Loucy (cell line): ENCODE measurements at regions not wholly inside any gene's neighbourhood (a gene's known extent, or its start where the extent isn't known, plus 50 kb on each side); places are given as distances from the start of the nearest gene placed in this dataset.
"Not testable (repeated sequence)": the region's sequence is repeated elsewhere in the genome, so short reads cannot be mapped to it uniquely, and the experiment has no call there.

Experiments used
- H2AFZ ChIP-seq: fragments of 200-600 bp; sonication (generic); 2 replicates; pipeline ENCODE4 v1.6.0; 2016; ENCODE audit warnings: antibody characterized with exemption, mild to moderate bottlenecking, low read length, moderate library complexity
- H3F3A ChIP-seq: fragments of 200-600 bp; 2 replicates; pipeline ENCODE4 v1.6.0; 2016; ENCODE audit warnings: antibody characterized with exemption, low read depth, mild to moderate bottlenecking
- H3K27me3 ChIP-seq: fragments of 200-600 bp; sonication (generic); 2 replicates; pipeline ENCODE4 v1.6.1; 2014; ENCODE audit warnings: low read length, mild to moderate bottlenecking; ENCODE audit not compliant: insufficient read depth, poor library complexity, severe bottlenecking
- H3K36me3 ChIP-seq: fragments of 200-600 bp; sonication (generic); 2 replicates; pipeline ENCODE4 v1.6.1; 2016; ENCODE audit warnings: low read length; ENCODE audit not compliant: insufficient read depth
- H3K4me1 ChIP-seq: fragments of 200-600 bp; sonication (generic); 2 replicates; pipeline ENCODE4 v1.5.1; 2014; ENCODE audit warnings: low read length, mild to moderate bottlenecking; ENCODE audit not compliant: insufficient read depth, poor library complexity, severe bottlenecking
- H3K4me2 ChIP-seq: fragments of 200-600 bp; sonication (generic); 2 replicates; pipeline ENCODE4 v1.6.0; 2014; ENCODE audit warnings: antibody characterized with exemption, low read length, low read depth, mild to moderate bottlenecking; ENCODE audit not compliant: poor library complexity, severe bottlenecking
- H3K4me3 ChIP-seq: fragments of 200-600 bp; sonication (generic); 2 replicates; pipeline ENCODE4 v1.5.1; 2014; ENCODE audit warnings: low read length, mild to moderate bottlenecking, mixed read lengths; ENCODE audit not compliant: poor library complexity, severe bottlenecking
- H3K79me2 ChIP-seq: fragments of 200-600 bp; sonication (generic); 2 replicates; pipeline ENCODE4 v1.6.1; 2014; ENCODE audit warnings: low read length; ENCODE audit not compliant: insufficient read depth
- H3K9ac ChIP-seq: fragments of 200-600 bp; sonication (generic); 2 replicates; pipeline ENCODE4 v1.6.0; 2014; ENCODE audit warnings: mild to moderate bottlenecking, low read depth, low read length, moderate library complexity; ENCODE audit not compliant: poor library complexity, severe bottlenecking
- H3K9me2 ChIP-seq: fragments of 200-600 bp; sonication (generic); replicated peaks from 2 replicates; pipeline ENCODE4 v1.6.1; 2016; ENCODE audit warnings: low read depth, low read length, mixed read lengths
- H3K9me3 ChIP-seq: fragments of 200-600 bp; sonication (generic); 2 replicates; pipeline ENCODE4 v1.6.1; 2014; ENCODE audit warnings: mild to moderate bottlenecking, antibody characterized with exemption, low read length, low read depth; ENCODE audit not compliant: insufficient read depth
- H4K20me1 ChIP-seq: fragments of 200-600 bp; sonication (generic); 2 replicates; pipeline ENCODE4 v1.6.0; 2014; ENCODE audit warnings: antibody characterized with exemption, low read length, mild to moderate bottlenecking; ENCODE audit not compliant: insufficient read depth, poor library complexity, severe bottlenecking
- EZH2phosphoT487 ChIP-seq: fragments of 200-600 bp; IDR thresholded peaks from 2 replicates; pipeline ENCODE4 v1.6.1; 2018; ENCODE audit warnings: antibody characterized with exemption, mild to moderate bottlenecking, moderate library complexity, borderline replicate concordance
- TF ChIP-seq, protein P1 (sequence below): fragments of 200-600 bp; sonication (generic); conservative IDR thresholded peaks from 2 replicates; pipeline ENCODE4 v1.5.1; 2014; ENCODE audit warnings: mild to moderate bottlenecking, antibody characterized with exemption, low read length

DNA sequence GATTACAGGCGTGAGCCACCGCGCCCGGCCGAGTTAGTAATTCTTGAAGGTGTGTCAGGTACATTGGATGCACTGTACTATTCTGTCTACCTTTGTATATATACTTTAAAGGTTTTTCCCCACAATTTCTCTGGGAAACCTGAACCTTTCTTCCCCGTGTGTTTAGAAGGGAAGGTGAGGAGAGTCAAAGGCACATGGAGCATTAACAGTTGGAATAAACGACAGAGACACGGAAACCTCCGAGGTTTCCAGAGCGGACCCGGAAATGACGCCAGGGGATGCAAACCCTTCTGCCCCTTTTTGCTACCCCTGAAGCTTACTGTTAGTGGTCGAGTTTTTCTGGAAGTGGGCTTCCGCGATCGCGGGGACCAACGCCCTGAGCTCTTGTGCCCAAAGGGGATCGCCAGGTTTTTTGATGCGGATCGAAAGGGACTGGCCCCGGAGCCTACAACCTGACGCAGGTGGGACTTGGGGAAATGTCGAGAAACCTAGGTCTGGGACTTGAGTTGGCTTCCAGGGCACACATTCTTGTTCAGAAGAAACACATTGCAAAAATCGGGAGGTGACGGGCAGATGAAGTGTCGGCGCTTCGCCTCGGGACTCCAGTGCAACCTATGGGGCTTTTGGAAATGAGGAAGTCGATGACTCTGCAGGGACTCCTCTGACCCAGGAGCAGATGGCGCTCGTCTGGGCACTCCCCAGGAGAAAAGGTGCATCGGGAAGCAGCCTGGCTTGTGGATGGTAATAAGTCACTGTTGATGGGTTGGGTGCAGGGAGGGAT, 218.2 kb downstream of the OR2B2 start:
- Histone ChIP-seq H2AFZ (peak overlapping the region; percentile 96), H3K4me3 (peak overlapping the region; percentile 79), H3K9me3 (no peaks in the 10 kb centered on the region)

DNA sequence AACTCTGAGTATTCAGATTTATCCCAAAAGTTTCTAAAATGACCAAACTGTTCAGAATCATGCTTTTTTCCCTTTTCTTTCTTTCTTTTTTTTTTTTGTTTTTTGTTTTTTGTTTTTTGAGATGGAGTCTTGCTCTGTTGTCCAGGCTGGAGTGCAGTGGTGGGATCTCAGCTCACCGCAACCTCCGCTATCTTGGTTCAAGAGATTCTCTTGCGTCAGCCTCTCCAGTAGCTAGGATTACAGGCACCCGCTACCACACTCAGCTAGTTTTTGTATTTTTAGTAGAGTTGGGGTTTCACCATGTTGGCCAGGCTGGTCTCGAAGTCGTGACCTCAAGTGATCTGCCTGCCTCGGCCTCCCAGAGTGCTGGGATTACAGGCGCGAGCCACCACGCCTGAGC, 219.2 kb upstream of the ZNF184 start:
- not testable (repeated sequence) for H3K27me3 ChIP-seq, H3K36me3 ChIP-seq, H3K4me3 ChIP-seq

More for the DNA sequence above, 218.2 kb downstream of the OR2B2 start:
- Histone ChIP-seq H3K79me2 (peaks cover 8% of the 10 kb centered on the region; the same call in 1 of the 2 replicates), H3F3A (no peaks in the 10 kb centered on the region; the same call in 1 of the 2 replicates), H3K4me2 (peak overlapping the region; percentile 75), H3K36me3 (no peaks in the 10 kb centered on the region), H3K9me2 (no peaks in the 10 kb centered on the region), H4K20me1 (no peaks in the 10 kb centered on the region), H3K4me1 (no peaks in the 10 kb centered on the region), H3K9ac (peak overlapping the region; percentile 70), H3K27me3 (no peaks in the 10 kb centered on the region)
- TF ChIP-seq, protein P1, sequence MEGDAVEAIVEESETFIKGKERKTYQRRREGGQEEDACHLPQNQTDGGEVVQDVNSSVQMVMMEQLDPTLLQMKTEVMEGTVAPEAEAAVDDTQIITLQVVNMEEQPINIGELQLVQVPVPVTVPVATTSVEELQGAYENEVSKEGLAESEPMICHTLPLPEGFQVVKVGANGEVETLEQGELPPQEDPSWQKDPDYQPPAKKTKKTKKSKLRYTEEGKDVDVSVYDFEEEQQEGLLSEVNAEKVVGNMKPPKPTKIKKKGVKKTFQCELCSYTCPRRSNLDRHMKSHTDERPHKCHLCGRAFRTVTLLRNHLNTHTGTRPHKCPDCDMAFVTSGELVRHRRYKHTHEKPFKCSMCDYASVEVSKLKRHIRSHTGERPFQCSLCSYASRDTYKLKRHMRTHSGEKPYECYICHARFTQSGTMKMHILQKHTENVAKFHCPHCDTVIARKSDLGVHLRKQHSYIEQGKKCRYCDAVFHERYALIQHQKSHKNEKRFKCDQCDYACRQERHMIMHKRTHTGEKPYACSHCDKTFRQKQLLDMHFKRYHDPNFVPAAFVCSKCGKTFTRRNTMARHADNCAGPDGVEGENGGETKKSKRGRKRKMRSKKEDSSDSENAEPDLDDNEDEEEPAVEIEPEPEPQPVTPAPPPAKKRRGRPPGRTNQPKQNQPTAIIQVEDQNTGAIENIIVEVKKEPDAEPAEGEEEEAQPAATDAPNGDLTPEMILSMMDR: no peak
- no peak for TF ChIP-seq EZH2phosphoT487

DNA sequence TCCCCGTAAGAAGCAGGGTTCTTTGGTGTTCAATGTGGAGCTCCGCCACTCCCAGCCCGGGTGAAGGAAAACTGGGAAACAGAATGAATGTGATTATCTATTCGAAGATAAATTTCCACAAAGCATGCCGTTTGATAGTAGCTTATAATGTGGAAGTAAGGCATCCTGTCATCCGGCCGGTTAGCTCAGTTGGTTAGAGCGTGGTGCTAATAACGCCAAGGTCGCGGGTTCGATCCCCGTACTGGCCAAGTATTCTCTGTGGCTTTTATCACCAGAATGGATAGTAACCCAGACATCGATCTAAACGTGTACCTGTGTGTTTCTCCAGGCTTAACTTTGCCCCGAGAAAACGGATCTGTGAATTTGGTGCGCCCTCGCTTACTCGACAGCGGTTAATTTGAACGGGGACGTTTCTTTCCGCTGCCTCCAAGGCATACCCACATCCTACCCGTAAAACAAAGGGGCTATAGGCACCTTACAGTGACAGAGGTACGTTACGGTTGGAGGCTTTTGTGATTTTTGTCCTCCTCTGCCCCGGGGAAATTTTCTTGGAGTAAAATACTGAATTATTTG, 215.2 kb upstream of the ZNF184 start:
- Histone ChIP-seq H3K27me3 (no peaks in the 10 kb centered on the region), H3F3A (peaks cover 4% of the 10 kb centered on the region; the same call in 1 of the 2 replicates), H3K4me3 (peak overlapping the region; percentile 92), H3K36me3 (no peaks in the 10 kb centered on the region), H3K9me2 (no peaks in the 10 kb centered on the region), H2AFZ (peak overlapping the region; percentile 95), H4K20me1 (no peaks in the 10 kb centered on the region), H3K79me2 (no peaks in the 10 kb centered on the region), H3K4me2 (peak overlapping the region; percentile 74), H3K4me1 (no peaks in the 10 kb centered on the region), H3K9me3 (no peaks in the 10 kb centered on the region), H3K9ac (peak overlapping the region; percentile 87)
- TF ChIP-seq EZH2phosphoT487: no peak
- TF ChIP-seq, protein P1: no peak

More for the DNA sequence above, 219.2 kb upstream of the ZNF184 start:
- not testable (repeated sequence) for H3F3A ChIP-seq, H3K9ac ChIP-seq, H3K4me2 ChIP-seq, H3K9me3 ChIP-seq, H3K9me2 ChIP-seq, H2AFZ ChIP-seq, H3K4me1 ChIP-seq, H4K20me1 ChIP-seq, H3K79me2 ChIP-seq
